Heart left ventricle (tissue), 16 donors: ENCODE measurements at regions not wholly inside any gene's neighbourhood (a gene's known extent, or its start where the extent isn't known, plus 50 kb on each side); places are given as distances from the start of the nearest gene placed in this dataset.

Experiments
- ATAC-seq, 4 donors: fragments of 200-7000 bp; cut with Tn5 transposase; one replicate each; pipeline ENCODE4 v1.9.1; 2020 to 2022; ENCODE audit warnings: moderate library complexity in 4 of 4, mild to moderate bottlenecking in 3 of 4, moderate number of reproducible peaks in 1 of 4
- DNase-seq, 5 donors: peaks; one replicate each; pipeline ENCODE4 v3.0.0-alpha.2; 2020
- H3K27ac ChIP-seq, 12 donors: fragments of 200-600 bp; sonication (generic) in 4 of 12; one replicate each; pipeline versions ENCODE4 v1.5.0 to v1.8.0; 2016 to 2022; ENCODE audit warnings: mild to moderate bottlenecking in 2 of 12
- H3K27me3 ChIP-seq, 9 donors: fragments of 200-600 bp; sonication (generic) in 2 of 9; one replicate each; pipeline versions ENCODE4 v1.5.1 to v1.8.0; 2016 to 2022; ENCODE audit warnings: mild to moderate bottlenecking in 3 of 9
- H3K36me3 ChIP-seq, 9 donors: fragments of 200-600 bp; sonication (generic) in 2 of 9; one replicate each; pipeline versions ENCODE4 v1.5.0 to v1.8.0; 2018 to 2022; ENCODE audit warnings: mild to moderate bottlenecking in 2 of 9
- H3K4me1 ChIP-seq, 12 donors: fragments of 200-600 bp; sonication (generic) in 4 of 12; one replicate each; pipeline versions ENCODE4 v1.5.0 to v1.8.0; 2016 to 2022; ENCODE audit warnings: mild to moderate bottlenecking in 3 of 12
- H3K4me3 ChIP-seq, 12 donors: fragments of 200-600 bp; sonication (generic) in 4 of 12; one replicate each; pipeline versions ENCODE4 v1.5.0 to v1.8.0; 2017 to 2022; ENCODE audit warnings: mild to moderate bottlenecking in 9 of 12, moderate library complexity in 4 of 12
- H3K9me3 ChIP-seq, 12 donors: fragments of 200-600 bp; sonication (generic) in 4 of 12; one replicate each; pipeline versions ENCODE4 v1.5.0 to v1.8.0; 2016 to 2022; ENCODE audit warnings: mild to moderate bottlenecking in 1 of 12
- CTCF ChIP-seq, 12 donors: fragments of 200-600 bp; sonication (generic) in 4 of 12; IDR thresholded peaks; one replicate each; pipeline versions ENCODE4 v1.5.0 to v1.8.0; 2018 to 2022; ENCODE audit warnings: antibody characterized with exemption in 12 of 12, mild to moderate bottlenecking in 5 of 12
- POLR2A ChIP-seq, 2 donors: fragments of 450-650 bp; IDR thresholded peaks; one replicate each; pipeline ENCODE4 v1.6.1; 2017; ENCODE audit warnings: antibody characterized with exemption in 2 of 2, mild to moderate bottlenecking in 2 of 2, moderate library complexity in 2 of 2
- WGBS, 4 donors: extraction: QIAGEN DNeasy Blood & Tissue Kit in 2 of 4; methylation state at CpG; one replicate each; pipeline versions ENCODE4 v1.1.5 to v1.1.7; 2013 to 2018; 5-methylcytosine and 5-hydroxymethylcytosine counted together
- intact Hi-C, 10 donors: fragments of 100-400 bp; cut with DNase I; formaldehyde crosslinking; loops; one replicate each; pipeline versions ENCODE4 v1.11.1 to v1.14.2; 2022
- donor health status: ischemic (EF 13 %, LVEDD 7.1; RV severe dilation, severe dysfunction).
- donor health status: healthy with polysubstance abuse.
- donor health status: DM: no; HTN: yes; CAD: no.
- donor health status: DM: no; HTN: no; CAD: no.
- donor health status: ischemic (EF 25% LVEDD 6.9; RV normal size, moderate dysfunction).
- donor health status: ischemic (EF 25% LVEDD 5.7; RV mildly dilated, moderate dysfunction).
- donor health status: healthy.
- donor health status: DM: yes; HTN: yes; CAD: no.
- donor health status: ischemic (EF 35%, LVEDD 5.7; RV mildly dilated, moderate dysfunction).
- donor health status: nonischemic (EF 11% LVEDD 7.7; RV severe dilation, severe dysfunction).
- donor health status: DM: yes; HTN: yes; CAD: no.
- donor health status: PGD.
- donor health status: ischemic (EF 29% LVEDD 5.4; RV normal size, mild dysfunction).
- donor health status: nonischemic (EF 23%, LVEDD 6.1; RV moderate dilation, normal function).

- no peak overlapping the region for H3K4me3 ChIP-seq
Observed at GRCh38 chr3:182445576-182445975, 347.7 kb upstream of the ATP11B start.

GRCh38 chr3:182450942-182451787 lies 342.1 kb upstream of the ATP11B start:
- TF ChIP-seq CTCF (IDR thresholded peaks at IDR 0.05) (no peak), POLR2A (IDR thresholded peaks at IDR 0.05) (no peak)
- H3K4me3 ChIP-seq: no peak overlapping the region
- H3K36me3 ChIP-seq: no peaks in the 10 kb centered on the region
- no peak for ATAC-seq
- 61 to 72% (median 70%) methylated on average over 6 of the region's 6 CpGs for WGBS, 4 donors
- no peaks in the 10 kb centered on the region for H3K27me3 ChIP-seq
- H3K27ac ChIP-seq: no peak overlapping the region
- no peak for DNase-seq
- intact Hi-C loops: no loop called here
- H3K4me1 ChIP-seq: no peaks in the 10 kb centered on the region
- H3K9me3 ChIP-seq: no peaks in the 10 kb centered on the region

More at GRCh38 chr3:182445576-182445975, 347.7 kb upstream of the ATP11B start:
- Histone ChIP-seq H3K36me3 (no peaks in the 10 kb centered on the region), H3K9me3 (no peaks in the 10 kb centered on the region), H3K27ac (no peak overlapping the region), H3K27me3 (no peaks in the 10 kb centered on the region), H3K4me1 (no peaks in the 10 kb centered on the region)
- intact Hi-C loops: no loop called here
- DNase-seq (no peak), ATAC-seq (no peak)
- TF ChIP-seq CTCF (IDR thresholded peaks at IDR 0.05) (no peak), POLR2A (IDR thresholded peaks at IDR 0.05) (no peak)
- 29 to 43% (median 39%) methylated on average over 5 of the region's 5 CpGs for WGBS, 4 donors

- TF ChIP-seq POLR2A (IDR thresholded peaks at IDR 0.05): no peak
- WGBS, 4 donors: 83 to 96% (median 89%) methylated on average over 2 of the region's 2 CpGs
- H3K27ac ChIP-seq: no peak overlapping the region
- H3K36me3 ChIP-seq: no peaks in the 10 kb centered on the region
- no peak overlapping the region for H3K4me3 ChIP-seq
- no peaks in the 10 kb centered on the region for H3K4me1 ChIP-seq
- DNase-seq (no peak), ATAC-seq (no peak)
- H3K27me3 ChIP-seq: no peaks in the 10 kb centered on the region
- intact Hi-C loops: no loop called here
- no peaks in the 10 kb centered on the region for H3K9me3 ChIP-seq
Observed at GRCh38 chr3:182451871-182452270, 341.4 kb upstream of the ATP11B start.

- no peak for ATAC-seq
- 68 to 77% (median 70%) methylated on average over 3 of the region's 3 CpGs for WGBS, 4 donors
- Histone ChIP-seq H3K4me1 (no peaks in the 10 kb centered on the region), H3K4me3 (no peak overlapping the region), H3K36me3 (no peaks in the 10 kb centered on the region), H3K27me3 (no peaks in the 10 kb centered on the region), H3K27ac (no peak overlapping the region), H3K9me3 (no peaks in the 10 kb centered on the region)
- intact Hi-C loops: no loop called here
- no peak for DNase-seq
- TF ChIP-seq CTCF (IDR thresholded peaks at IDR 0.05) (no peak), POLR2A (IDR thresholded peaks at IDR 0.05) (no peak)
Observed at GRCh38 chr3:182455011-182455410, 338.3 kb upstream of the ATP11B start.
